Sigmoid colon (tissue), 6 donors: ENCODE measurements at regions not wholly inside any gene's neighbourhood (a gene's known extent, or its start where the extent isn't known, plus 50 kb on each side); places are given as distances from the start of the nearest gene placed in this dataset.

Experiments used
- DNase-seq: peaks from one replicate; pipeline ENCODE4 v3.0.0-alpha.2; 2019
- H3K27ac ChIP-seq, 4 donors: fragments of 200-600 bp; sonication (generic); one replicate each; pipeline ENCODE4 v1.5.1; 2016 to 2019; ENCODE audit warnings: mild to moderate bottlenecking in 1 of 4
- H3K27me3 ChIP-seq, 3 donors: fragments of 200-600 bp; sonication (generic); one replicate each; pipeline ENCODE4 v1.5.1; 2019; ENCODE audit warnings: mild to moderate bottlenecking in 1 of 3
- H3K36me3 ChIP-seq, 4 donors: fragments of 200-600 bp; sonication (generic); one replicate each; pipeline ENCODE4 v1.5.1; 2016 to 2019
- H3K4me1 ChIP-seq, 4 donors: fragments of 200-600 bp; sonication (generic); one replicate each; pipeline ENCODE4 v1.5.1; 2017 to 2019
- H3K4me3 ChIP-seq, 4 donors: fragments of 200-600 bp; sonication (generic); one replicate each; pipeline ENCODE4 v1.5.1; 2017 to 2019; ENCODE audit warnings: mild to moderate bottlenecking in 2 of 4, moderate library complexity in 1 of 4
- H3K9me3 ChIP-seq, 4 donors: fragments of 200-600 bp in 3 of 4; sonication (generic) in 3 of 4; one replicate each; pipeline versions ENCODE4 v1.5.1 to v1.6.1; 2013 to 2019
- EP300 ChIP-seq, 4 donors: sonication (generic); formaldehyde crosslinking; IDR thresholded peaks; one replicate each; pipeline ENCODE4 v1.6.1; 2017; ENCODE audit warnings: antibody characterized with exemption in 4 of 4
- POLR2A ChIP-seq, 2 donors: fragments of 450-650 bp; IDR thresholded peaks; one replicate each; pipeline ENCODE4 v1.6.1; 2016; ENCODE audit warnings: antibody characterized with exemption in 2 of 2, mild to moderate bottlenecking in 2 of 2, moderate library complexity in 2 of 2
- POLR2AphosphoS5 ChIP-seq, 4 donors: sonication (generic); formaldehyde crosslinking; IDR thresholded peaks; one replicate each; pipeline ENCODE4 v1.6.1; 2017; ENCODE audit warnings: antibody characterized with exemption in 4 of 4
- WGBS, 2 donors: extraction: QIAGEN DNeasy Blood & Tissue Kit; methylation state at CpG; one replicate each; pipeline ENCODE4 v1.1.7; 2013; 5-methylcytosine and 5-hydroxymethylcytosine counted together
- intact Hi-C: fragments of 100-400 bp; cut with DNase I; formaldehyde crosslinking; loops from one replicate; pipeline ENCODE4 v1.15.1; 2023
- TF ChIP-seq, protein P1 (sequence below), 4 experiments: fragments of 450-650 bp in 3 of 4; fragments of 200-600 bp in 1 of 4; IDR thresholded peaks; one replicate each; pipeline ENCODE4 v1.5.1; 2016 to 2019; ENCODE audit warnings: antibody characterized with exemption in 4 of 4, mild to moderate bottlenecking in 3 of 4, moderate library complexity in 2 of 4
- donor health status: healthy with polysubstance abuse.
- donor health status: healthy.

DNA sequence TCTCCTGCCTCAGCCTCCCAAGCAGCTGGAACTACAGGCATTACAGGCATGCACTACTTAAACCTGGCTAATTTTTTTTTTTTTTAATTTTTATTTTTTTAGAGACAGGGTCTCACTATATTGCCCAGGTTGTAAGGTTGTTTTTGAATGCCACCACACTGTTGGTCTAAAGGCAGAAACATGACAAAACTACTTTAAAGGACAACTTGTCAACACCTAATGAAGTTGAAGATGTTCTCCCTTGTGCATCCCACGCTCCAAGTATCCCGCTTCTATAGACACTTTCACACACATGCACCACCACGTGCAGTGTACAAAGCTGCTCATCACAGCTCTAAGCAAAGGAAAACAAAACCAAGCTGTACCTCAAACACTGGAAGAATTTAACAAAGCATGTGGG lies 226.4 kb downstream of the FGFR2 start:
- Histone ChIP-seq H3K36me3 (no peaks in the 10 kb centered on the region), H3K4me3 (no peak overlapping the region), H3K27me3 (no peaks in the 10 kb centered on the region), H3K27ac (no peak overlapping the region), H3K9me3 (no peaks in the 10 kb centered on the region), H3K4me1 (peaks cover 0 to 12% (median 0%) of the 10 kb centered on the region in 4 donors)
- WGBS, 2 donors, result 79 to 95% methylated on average over 3 of the region's 3 CpGs
- intact Hi-C loops, result no loop called here
- TF ChIP-seq, protein P1, sequence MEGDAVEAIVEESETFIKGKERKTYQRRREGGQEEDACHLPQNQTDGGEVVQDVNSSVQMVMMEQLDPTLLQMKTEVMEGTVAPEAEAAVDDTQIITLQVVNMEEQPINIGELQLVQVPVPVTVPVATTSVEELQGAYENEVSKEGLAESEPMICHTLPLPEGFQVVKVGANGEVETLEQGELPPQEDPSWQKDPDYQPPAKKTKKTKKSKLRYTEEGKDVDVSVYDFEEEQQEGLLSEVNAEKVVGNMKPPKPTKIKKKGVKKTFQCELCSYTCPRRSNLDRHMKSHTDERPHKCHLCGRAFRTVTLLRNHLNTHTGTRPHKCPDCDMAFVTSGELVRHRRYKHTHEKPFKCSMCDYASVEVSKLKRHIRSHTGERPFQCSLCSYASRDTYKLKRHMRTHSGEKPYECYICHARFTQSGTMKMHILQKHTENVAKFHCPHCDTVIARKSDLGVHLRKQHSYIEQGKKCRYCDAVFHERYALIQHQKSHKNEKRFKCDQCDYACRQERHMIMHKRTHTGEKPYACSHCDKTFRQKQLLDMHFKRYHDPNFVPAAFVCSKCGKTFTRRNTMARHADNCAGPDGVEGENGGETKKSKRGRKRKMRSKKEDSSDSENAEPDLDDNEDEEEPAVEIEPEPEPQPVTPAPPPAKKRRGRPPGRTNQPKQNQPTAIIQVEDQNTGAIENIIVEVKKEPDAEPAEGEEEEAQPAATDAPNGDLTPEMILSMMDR (IDR thresholded peaks at IDR 0.05), result no peak
- TF ChIP-seq POLR2AphosphoS5 (IDR thresholded peaks at IDR 0.05) (no peak), POLR2A (IDR thresholded peaks at IDR 0.05) (no peak), EP300 (IDR thresholded peaks at IDR 0.05) (no peak)
- no peak for DNase-seq

DNA sequence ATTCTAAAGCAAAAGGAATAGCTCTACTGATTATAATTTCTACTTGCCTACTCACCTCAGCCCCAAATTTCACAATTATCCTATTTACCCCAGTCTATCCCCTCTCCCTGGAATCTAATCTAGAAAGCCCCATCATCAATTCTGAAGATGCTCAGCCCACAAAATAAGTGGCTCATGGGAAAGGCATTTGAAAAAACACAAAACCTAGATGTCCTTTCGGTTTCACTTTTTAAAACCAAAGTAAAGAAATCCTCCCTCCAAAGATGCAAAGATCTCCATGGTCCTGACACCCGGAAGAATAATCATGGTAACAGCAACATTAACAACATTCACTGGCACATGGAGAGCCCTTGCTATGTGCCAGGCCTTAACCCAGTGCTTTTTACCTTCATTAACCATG lies 224.8 kb downstream of the FGFR2 start:
- no peak for DNase-seq
- Histone ChIP-seq H3K27me3 (no peaks in the 10 kb centered on the region), H3K4me1 (peaks cover 0 to 7% (median 0%) of the 10 kb centered on the region in 4 donors), H3K27ac (no peak overlapping the region), H3K36me3 (no peaks in the 10 kb centered on the region), H3K4me3 (no peak overlapping the region), H3K9me3 (no peaks in the 10 kb centered on the region)
- TF ChIP-seq POLR2A (IDR thresholded peaks at IDR 0.05) (no peak), EP300 (IDR thresholded peaks at IDR 0.05) (no peak), POLR2AphosphoS5 (IDR thresholded peaks at IDR 0.05) (no peak)
- TF ChIP-seq, protein P1 (IDR thresholded peaks at IDR 0.05), result no peak
- WGBS, 2 donors, result 66 to 71% methylated on average over 2 of the region's 2 CpGs
- intact Hi-C loops, result no loop called here

DNA sequence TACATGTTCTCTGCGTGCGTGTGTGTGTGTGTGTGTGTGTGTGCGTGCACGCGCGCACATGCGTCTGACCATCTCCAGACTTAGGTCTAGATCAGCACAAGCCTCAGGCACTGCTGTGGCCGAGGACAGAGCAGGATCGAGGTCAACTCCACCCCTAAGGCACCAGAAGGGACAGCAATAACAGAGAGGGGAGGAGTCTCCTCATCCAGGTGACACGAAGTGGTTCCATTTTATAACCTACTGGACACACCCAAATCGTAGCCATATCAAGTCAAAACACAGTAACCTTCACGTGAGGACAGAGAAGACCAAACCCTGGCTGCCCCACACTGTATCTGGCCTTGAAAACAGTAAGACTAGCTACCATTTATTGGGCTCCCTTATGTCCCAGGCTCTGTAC lies 224.1 kb downstream of the FGFR2 start:
- H3K4me1 ChIP-seq, result no peaks in the 10 kb centered on the region
- no peak overlapping the region for H3K4me3 ChIP-seq
- H3K36me3 ChIP-seq, result no peaks in the 10 kb centered on the region
- TF ChIP-seq POLR2A (IDR thresholded peaks at IDR 0.05) (no peak), POLR2AphosphoS5 (IDR thresholded peaks at IDR 0.05) (no peak), EP300 (IDR thresholded peaks at IDR 0.05) (no peak)
- TF ChIP-seq, protein P1 (IDR thresholded peaks at IDR 0.05), result no peak
- no peak overlapping the region for H3K27ac ChIP-seq
- H3K27me3 ChIP-seq, result no peaks in the 10 kb centered on the region
- no peaks in the 10 kb centered on the region for H3K9me3 ChIP-seq
- WGBS, 2 donors, result 62 to 86% methylated on average over 12 of the region's 12 CpGs
- DNase-seq, result no peak
- intact Hi-C loops, result no loop called here

DNA sequence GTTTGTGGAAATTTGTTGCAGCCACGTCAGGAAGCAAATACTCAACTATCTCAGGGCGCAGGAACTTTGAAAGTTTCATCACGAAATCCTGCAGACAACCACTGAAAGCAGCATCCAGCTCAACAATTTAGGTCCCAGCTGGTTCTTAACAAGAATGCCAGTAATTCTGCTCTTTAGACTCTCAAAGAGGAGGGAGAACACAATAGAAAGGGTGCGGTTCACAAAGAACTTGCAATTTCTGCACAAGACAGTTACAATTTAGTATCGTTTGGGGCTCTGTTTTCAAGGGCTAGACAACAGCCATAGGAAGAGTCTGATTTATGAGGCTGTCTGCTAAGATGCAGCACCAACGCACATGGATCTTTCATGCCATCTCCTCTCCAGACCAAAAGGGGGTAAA lies 223.1 kb downstream of the FGFR2 start:
- Histone ChIP-seq H3K27me3 (no peaks in the 10 kb centered on the region), H3K4me3 (no peak overlapping the region), H3K4me1 (no peaks in the 10 kb centered on the region), H3K36me3 (no peaks in the 10 kb centered on the region), H3K9me3 (no peaks in the 10 kb centered on the region), H3K27ac (no peak overlapping the region)
- TF ChIP-seq EP300 (IDR thresholded peaks at IDR 0.05) (no peak), POLR2AphosphoS5 (IDR thresholded peaks at IDR 0.05) (no peak), POLR2A (IDR thresholded peaks at IDR 0.05) (no peak)
- TF ChIP-seq, protein P1 (IDR thresholded peaks at IDR 0.05), result no peak
- WGBS, 2 donors, result 71 to 74% methylated on average over 6 of the region's 6 CpGs
- no peak for DNase-seq
- intact Hi-C loops, result no loop called here

DNA sequence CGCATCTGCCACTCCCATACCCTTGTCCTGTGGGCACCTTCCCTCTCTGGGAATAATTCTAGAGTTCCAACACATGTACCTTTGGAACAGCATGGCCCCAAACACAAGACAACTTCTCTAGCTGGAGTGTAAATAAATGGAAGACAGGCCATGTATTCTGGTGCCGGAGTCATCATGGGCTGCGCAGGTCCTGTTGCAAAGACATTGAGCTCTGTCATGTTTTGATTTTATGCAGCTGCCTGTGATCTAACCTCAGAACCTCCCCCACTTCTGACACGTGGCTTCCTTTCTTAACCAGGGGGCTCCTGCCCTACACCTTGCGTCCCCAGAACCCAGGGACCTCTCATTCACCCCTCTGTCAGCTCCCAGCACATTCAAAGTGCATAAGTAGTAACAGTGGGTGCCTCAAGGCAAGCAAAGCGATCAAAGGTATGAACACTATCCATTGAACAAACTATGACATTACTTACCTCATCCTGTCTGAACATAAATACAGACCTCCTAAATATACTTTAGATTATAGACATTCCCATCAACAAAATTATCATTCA lies 219.9 kb downstream of the FGFR2 start:
- WGBS, 2 donors, result 80 to 91% methylated on average over 6 of the region's 6 CpGs
- no peaks in the 10 kb centered on the region for H3K4me1 ChIP-seq

More for the DNA sequence above, 219.9 kb downstream of the FGFR2 start:
- Histone ChIP-seq H3K27ac (no peak overlapping the region), H3K27me3 (no peaks in the 10 kb centered on the region), H3K36me3 (no peaks in the 10 kb centered on the region), H3K4me3 (no peak overlapping the region), H3K9me3 (no peaks in the 10 kb centered on the region)
- no peak for DNase-seq
- intact Hi-C loops, result no loop called here
- TF ChIP-seq POLR2A (IDR thresholded peaks at IDR 0.05) (no peak), EP300 (IDR thresholded peaks at IDR 0.05) (no peak), POLR2AphosphoS5 (IDR thresholded peaks at IDR 0.05) (no peak)
- TF ChIP-seq, protein P1 (IDR thresholded peaks at IDR 0.05), result no peak
